A673 (cell line): ENCODE measurements at regions not wholly inside any gene's neighbourhood (a gene's known extent, or its start where the extent isn't known, plus 50 kb on each side); places are given as distances from the start of the nearest gene placed in this dataset.

Source experiments
- BruUV-seq: library from RNA; stranded (reverse); fragments of 400-500 nt; replicated peaks from 2 replicates; lab custom pipeline; 2021; lab: Mats Ljungman, UMichigan
- CTCF ChIA-PET: fragments of 300-600 bp; sonication (Branson Sonifier 250); formaldehyde crosslinking; loops from one replicate; lab custom pipeline; 2022; ENCODE audit warnings: antibody characterized with exemption; lab: Charles Lee
- POLR2A ChIA-PET: fragments of 300-600 bp; sonication (Branson Sonifier 250); formaldehyde crosslinking; loops from one replicate; lab custom pipeline; 2022; ENCODE audit warnings: antibody characterized with exemption; ENCODE audit not compliant: low non-redundant PET; lab: Charles Lee
- DNase-seq: peaks from one replicate; pipeline ENCODE4 v3.0.0-alpha.2; 2015; ENCODE audit warnings: low spot score
- H3K27ac ChIP-seq: fragments of 200-600 bp; sonication (generic); 2 replicates; pipeline ENCODE4 v1.5.1; 2016; ENCODE audit warnings: mixed run types, low read depth, mild to moderate bottlenecking, mixed read lengths, antibody characterized with exemption, low read length; ENCODE audit not compliant: poor library complexity, severe bottlenecking
- H3K27me3 ChIP-seq: fragments of 200-600 bp; sonication (generic); replicated peaks from 2 replicates; pipeline ENCODE4 v1.6.1; 2017; ENCODE audit warnings: mixed run types, low read depth, mild to moderate bottlenecking, mixed read lengths, antibody characterized with exemption, low read length; ENCODE audit not compliant: insufficient read depth, poor library complexity
- H3K36me3 ChIP-seq: fragments of 200-600 bp; sonication (generic); 2 replicates; pipeline ENCODE4 v1.6.1; 2016; ENCODE audit warnings: mixed run types, mild to moderate bottlenecking, mixed read lengths, antibody characterized with exemption, low read length; ENCODE audit not compliant: insufficient read depth, poor library complexity, severe bottlenecking
- H3K4me1 ChIP-seq: fragments of 200-600 bp; sonication (generic); 2 replicates; pipeline ENCODE4 v1.6.1; 2017; ENCODE audit warnings: mixed run types, mild to moderate bottlenecking, mixed read lengths, antibody characterized with exemption, low read length; ENCODE audit not compliant: insufficient read depth, poor library complexity, severe bottlenecking
- H3K4me3 ChIP-seq: fragments of 200-600 bp; sonication (generic); 2 replicates; pipeline ENCODE4 v1.5.1; 2016; ENCODE audit warnings: low read depth, mixed run types, mild to moderate bottlenecking, mixed read lengths, low read length; ENCODE audit not compliant: poor library complexity, severe bottlenecking
- H3K9me3 ChIP-seq: fragments of 200-600 bp; sonication (generic); 2 replicates; pipeline ENCODE4 v1.6.1; 2016; ENCODE audit warnings: mixed run types, low read depth, mild to moderate bottlenecking, mixed read lengths, antibody characterized with exemption, low read length; ENCODE audit not compliant: poor library complexity, severe bottlenecking
- EZH2 ChIP-seq: fragments of 200-600 bp; sonication (generic); IDR thresholded peaks from 2 replicates; pipeline ENCODE4 v1.6.1; 2017; ENCODE audit warnings: borderline replicate concordance, low read depth, mild to moderate bottlenecking, mixed read lengths, antibody characterized with exemption, low read length; ENCODE audit not compliant: poor library complexity, severe bottlenecking
- intact Hi-C: fragments of 100-400 bp; cut with micrococcal nuclease; formaldehyde crosslinking; loops from one replicate; pipeline ENCODE4 v1.10.0; 2022; ENCODE audit not compliant: unreplicated experiment
- TF ChIP-seq, protein P1 (sequence below): fragments of 300-800, 200-600 bp; sonication (generic); conservative IDR thresholded peaks from 2 replicates; pipeline ENCODE4 v1.5.1; 2017; ENCODE audit warnings: low read depth, mild to moderate bottlenecking, antibody characterized with exemption, low read length, moderate library complexity, mixed read lengths

DNA sequence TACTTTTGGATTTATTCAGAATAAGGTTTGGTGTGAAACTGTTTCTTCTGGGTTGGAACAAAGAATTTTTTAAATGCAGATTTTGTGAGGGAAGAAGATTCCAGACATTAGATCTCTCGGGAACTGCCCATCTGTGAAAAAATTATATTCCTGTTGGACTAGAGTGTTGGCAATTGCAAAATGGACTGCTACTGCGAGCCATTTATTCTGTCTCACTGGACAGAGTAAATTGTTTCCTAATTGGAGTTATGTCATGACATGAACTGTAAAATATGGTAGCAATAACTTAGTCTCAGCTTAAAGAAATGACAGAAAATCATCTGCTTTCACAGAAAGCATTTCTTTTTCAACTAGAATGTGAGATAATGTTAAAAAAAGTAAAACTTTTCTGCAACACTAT lies 86.0 kb upstream of the MYCBP2 start:
- Histone ChIP-seq H3K27ac (no peak overlapping the region), H3K36me3 (no peaks in the 10 kb centered on the region), H3K27me3 (no peaks in the 10 kb centered on the region), H3K9me3 (no peaks in the 10 kb centered on the region), H3K4me3 (no peak overlapping the region), H3K4me1 (no peaks in the 10 kb centered on the region)
- intact Hi-C loops: no loop called here
- ChIA-PET CTCF (no interaction called here), POLR2A (no interaction called here)
- TF ChIP-seq EZH2: no peak
- TF ChIP-seq, protein P1, sequence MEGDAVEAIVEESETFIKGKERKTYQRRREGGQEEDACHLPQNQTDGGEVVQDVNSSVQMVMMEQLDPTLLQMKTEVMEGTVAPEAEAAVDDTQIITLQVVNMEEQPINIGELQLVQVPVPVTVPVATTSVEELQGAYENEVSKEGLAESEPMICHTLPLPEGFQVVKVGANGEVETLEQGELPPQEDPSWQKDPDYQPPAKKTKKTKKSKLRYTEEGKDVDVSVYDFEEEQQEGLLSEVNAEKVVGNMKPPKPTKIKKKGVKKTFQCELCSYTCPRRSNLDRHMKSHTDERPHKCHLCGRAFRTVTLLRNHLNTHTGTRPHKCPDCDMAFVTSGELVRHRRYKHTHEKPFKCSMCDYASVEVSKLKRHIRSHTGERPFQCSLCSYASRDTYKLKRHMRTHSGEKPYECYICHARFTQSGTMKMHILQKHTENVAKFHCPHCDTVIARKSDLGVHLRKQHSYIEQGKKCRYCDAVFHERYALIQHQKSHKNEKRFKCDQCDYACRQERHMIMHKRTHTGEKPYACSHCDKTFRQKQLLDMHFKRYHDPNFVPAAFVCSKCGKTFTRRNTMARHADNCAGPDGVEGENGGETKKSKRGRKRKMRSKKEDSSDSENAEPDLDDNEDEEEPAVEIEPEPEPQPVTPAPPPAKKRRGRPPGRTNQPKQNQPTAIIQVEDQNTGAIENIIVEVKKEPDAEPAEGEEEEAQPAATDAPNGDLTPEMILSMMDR: no peak
- DNase-seq: no peak
- BruUV-seq: no TSS peak

DNA sequence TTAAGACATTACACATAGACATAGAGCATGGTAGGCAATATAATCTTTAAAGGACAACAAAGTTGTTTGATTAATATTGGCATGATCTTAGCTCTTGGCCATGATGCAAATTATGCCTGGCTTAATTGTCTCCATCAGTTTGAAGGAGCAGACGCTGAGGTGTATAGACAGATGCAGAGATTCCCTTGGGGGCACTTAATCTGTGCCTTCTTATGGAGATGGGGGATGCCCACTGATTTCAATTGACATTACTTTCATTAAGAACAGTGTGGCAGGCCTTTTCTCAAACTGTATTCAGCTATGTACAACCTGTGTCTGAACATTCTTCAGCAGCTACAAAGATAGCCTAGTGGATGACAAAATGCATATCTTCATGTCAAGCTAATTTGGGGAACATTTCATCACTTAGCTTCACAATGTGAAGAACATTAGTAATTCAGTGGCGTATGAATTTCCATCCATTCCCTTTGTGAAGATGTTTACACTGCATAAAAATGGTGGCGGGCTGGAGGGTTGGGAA lies 85.3 kb upstream of the MYCBP2 start:
- no peaks in the 10 kb centered on the region for H3K36me3 ChIP-seq

DNA sequence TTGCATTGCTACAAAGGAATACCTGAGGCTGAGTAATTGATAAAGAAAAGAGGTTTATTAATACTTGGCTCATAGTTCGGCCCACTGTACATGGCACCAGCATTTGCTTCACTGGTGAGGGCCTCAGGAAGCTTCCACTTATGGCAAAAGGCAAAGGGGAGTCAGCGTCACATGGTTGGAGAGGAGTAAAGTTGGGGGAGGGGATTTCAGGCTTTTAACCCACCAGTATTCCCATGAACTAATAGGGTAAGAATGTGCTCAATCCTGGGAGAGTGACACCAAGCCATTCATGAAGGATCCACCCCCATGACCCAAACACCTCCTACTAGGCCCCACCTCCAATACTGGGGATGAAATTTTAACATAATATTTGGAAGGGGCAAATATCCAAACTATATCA lies 82.5 kb upstream of the MYCBP2 start:
- DNase-seq: no peak
- Histone ChIP-seq H3K27ac (no peak overlapping the region), H3K4me1 (no peaks in the 10 kb centered on the region), H3K4me3 (no peak overlapping the region), H3K27me3 (no peaks in the 10 kb centered on the region), H3K9me3 (no peaks in the 10 kb centered on the region), H3K36me3 (no peaks in the 10 kb centered on the region)
- TF ChIP-seq EZH2: no peak
- TF ChIP-seq, protein P1: no peak
- no TSS peak for BruUV-seq
- ChIA-PET POLR2A (no interaction called here), CTCF (no interaction called here)
- intact Hi-C loops: no loop called here

More for the DNA sequence above, 85.3 kb upstream of the MYCBP2 start:
- ChIA-PET POLR2A (no interaction called here), CTCF (no interaction called here)
- no peak for DNase-seq
- Histone ChIP-seq H3K4me1 (no peaks in the 10 kb centered on the region), H3K4me3 (no peak overlapping the region), H3K9me3 (no peaks in the 10 kb centered on the region), H3K27me3 (no peaks in the 10 kb centered on the region), H3K27ac (no peak overlapping the region)
- BruUV-seq: no TSS peak
- intact Hi-C loops: no loop called here
- TF ChIP-seq, protein P1: no peak
- no peak for TF ChIP-seq EZH2
